GM19468 (cell line): ENCODE measurements at regions not wholly inside any gene's neighbourhood (a gene's known extent, or its start where the extent isn't known, plus 50 kb on each side); places are given as distances from the start of the nearest gene placed in this dataset.
"Not testable (repeated sequence)": the region's sequence is repeated elsewhere in the genome, so short reads cannot be mapped to it uniquely, and the experiment has no call there.

Experiments used
- ATAC-seq: cut with Tn5 transposase; IDR thresholded peaks from one replicate; pipeline ENCODE4 v1.9.1; 2021; ENCODE audit warnings: mild to moderate bottlenecking, moderate library complexity, moderate number of reproducible peaks; ENCODE audit not compliant: unreplicated experiment; ENCODE audit errors: extremely low read depth

DNA sequence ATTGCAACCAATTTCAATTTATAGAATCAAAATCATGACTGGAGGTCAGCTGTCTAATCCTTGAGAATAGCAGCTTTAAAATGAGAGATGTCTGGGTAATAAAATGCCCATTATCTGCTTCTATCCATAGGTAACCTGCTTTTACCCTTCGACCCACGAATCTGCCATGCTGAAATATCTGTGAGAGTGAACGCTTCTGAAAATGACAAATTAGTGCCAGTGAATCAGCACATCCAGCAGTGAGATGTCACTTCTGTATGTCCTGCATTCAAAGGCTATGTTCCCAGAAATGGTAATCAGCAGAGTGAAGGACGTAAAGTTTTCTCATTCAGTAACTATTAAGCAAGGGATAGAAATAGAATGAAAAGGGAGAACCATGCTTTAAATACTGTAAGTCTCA, 532.4 kb upstream of the ITGA1 start:
- no peak for ATAC-seq

GRCh38 chr5:52262844-52263243, 524.9 kb upstream of the ITGA1 start:
- ATAC-seq = no peak

DNA sequence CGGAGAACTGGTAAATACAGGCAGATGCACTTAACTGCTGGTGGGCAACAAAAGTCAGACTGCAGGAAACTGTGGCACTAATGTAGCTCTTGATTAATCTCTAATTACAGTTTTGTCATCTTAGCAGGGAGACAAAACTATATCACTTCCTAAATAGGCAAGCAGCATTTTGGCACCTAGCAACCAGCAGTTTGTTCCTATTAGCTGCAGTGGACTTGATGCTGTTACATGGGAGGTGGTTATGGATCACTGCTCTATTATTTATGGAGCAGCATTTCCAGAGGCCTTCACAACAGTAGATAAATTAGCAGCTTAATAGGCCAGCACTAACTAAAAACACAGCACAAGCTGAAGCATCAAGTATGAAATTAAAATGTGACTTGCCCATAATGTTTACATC, 518.3 kb upstream of the ITGA1 start:
- ATAC-seq = no peak

GRCh38 chr5:52269859-52270258, 517.9 kb upstream of the ITGA1 start:
- ATAC-seq = no peak

GRCh38 chr5:52275639-52276038, 512.1 kb upstream of the ITGA1 start:
- no peak for ATAC-seq

- no peak for ATAC-seq
These were observed 510.6 kb upstream of the ITGA1 start for GRCh38 chr5:52277101-52277500.

DNA sequence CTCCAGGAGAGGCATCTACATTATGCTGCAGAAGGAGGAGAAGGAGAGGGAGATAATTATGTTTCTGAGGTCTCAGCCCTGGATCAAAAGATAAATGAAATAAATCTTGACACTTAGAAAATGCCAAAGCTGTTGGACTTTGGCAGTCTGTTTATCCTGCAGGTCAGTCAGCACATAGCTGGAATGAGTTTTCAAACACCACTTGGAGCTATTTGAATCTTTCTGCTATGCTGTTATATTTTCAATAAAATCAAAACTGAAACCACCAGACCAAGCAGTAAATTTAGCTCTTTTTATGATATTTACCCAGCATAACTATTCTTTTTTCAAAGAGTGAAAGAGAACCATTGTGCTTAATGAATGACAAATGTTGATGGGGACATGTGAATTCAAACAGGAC, 505.1 kb upstream of the ITGA1 start:
- no peak for ATAC-seq

- no peak for ATAC-seq
These were observed 504.5 kb upstream of the ITGA1 start for GRCh38 chr5:52283221-52283620.

DNA sequence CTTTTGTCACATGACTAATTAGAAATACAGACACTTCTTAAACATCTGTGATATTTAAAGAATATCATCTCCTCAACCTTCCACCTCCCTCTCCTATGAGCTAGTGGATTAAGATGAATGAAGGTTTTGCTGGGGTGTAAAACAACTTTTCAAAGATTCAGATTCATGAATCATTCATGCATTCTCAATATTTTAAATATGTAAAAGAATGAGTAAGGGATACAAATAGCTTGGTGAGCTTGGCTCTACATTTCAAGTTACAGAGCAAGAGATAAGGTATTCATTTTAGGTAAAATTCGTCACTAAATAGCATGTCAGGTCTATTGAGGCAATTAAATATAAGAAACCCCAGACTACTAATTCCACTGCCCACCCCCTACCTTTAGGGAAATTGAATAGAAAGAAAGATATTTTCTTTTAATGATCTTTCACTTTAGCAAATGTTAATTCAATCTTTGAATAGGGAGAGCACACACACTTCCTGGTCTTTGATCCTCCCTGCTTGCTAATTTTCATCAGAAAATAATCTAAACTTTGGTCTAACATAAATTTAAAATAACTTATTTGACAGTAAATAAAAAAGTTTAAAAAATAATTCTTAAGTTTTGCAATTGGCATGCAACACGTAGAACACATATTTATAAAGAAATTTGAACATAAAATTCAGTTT, 486.9 kb upstream of the ITGA1 start:
- no peak for ATAC-seq

DNA sequence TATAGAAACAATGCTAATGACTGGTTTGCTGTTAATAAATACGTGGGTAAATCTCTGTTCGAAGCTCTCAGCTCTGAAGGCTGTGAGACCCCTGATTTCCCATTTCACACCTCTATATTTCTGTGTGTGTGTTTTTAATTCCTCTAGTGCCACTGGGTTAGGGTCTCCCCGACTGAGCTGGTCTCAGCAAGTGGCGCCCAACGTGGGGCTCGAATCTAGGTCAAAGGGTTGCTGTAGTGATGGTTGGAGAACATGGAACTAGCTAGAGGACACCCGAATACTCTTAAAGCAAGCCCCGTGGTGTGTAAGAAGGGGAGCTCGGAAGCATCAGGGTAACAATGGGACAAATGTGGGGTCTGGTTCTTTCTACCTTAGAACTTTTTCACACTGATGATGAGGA, 482.9 kb upstream of the ITGA1 start:
- ATAC-seq = not testable (repeated sequence)

- ATAC-seq = no peak
These were observed 459.4 kb upstream of the ITGA1 start for GRCh38 chr5:52328220-52328806.

DNA sequence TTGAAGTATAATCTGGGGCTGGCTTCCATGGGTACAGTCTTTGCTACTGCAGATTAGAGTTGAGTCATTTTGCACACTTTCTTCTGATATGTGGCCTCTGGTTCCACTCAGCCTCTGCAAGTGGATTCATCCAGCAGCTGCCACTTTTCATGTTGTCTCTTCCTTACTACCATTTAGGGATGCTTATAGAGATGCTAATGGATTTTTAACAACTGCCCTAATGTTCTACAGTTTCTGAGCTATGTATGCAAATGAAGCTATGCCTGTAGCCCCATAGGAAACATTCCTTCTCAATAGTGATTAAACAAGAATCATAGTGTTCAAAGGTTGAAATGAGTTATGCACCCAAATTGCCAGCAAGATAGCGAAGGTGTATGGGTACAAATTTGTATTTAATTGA, 456.0 kb upstream of the ITGA1 start:
- ATAC-seq = no peak

DNA sequence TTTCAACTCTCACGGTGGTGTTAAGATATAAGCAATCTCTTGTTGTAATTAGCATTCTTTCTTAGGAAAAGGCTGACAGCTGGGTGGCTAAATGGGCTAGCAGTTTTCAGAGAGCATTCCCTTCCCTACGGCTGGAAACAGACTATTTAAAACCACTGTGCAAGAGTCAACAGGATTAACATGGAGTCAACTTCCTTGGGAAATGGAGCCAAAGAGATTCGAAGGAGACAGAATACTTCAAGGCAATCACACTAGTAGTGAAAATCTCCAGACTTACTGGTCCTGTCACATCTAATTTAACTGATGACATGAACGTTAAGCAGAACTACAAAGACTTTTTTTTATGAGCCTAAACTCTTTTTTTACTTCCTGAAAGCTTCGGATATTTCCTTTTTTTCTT, 453.3 kb upstream of the ITGA1 start:
- no peak for ATAC-seq

- peak; percentile 35 for ATAC-seq
These were observed 448.4 kb upstream of the ITGA1 start for GRCh38 chr5:52339285-52339684.

GRCh38 chr5:52342361-52342760, 445.4 kb upstream of the ITGA1 start:
- no peak for ATAC-seq

- ATAC-seq = no peak
These were observed 431.3 kb upstream of the ITGA1 start for GRCh38 chr5:52356311-52356918.

DNA sequence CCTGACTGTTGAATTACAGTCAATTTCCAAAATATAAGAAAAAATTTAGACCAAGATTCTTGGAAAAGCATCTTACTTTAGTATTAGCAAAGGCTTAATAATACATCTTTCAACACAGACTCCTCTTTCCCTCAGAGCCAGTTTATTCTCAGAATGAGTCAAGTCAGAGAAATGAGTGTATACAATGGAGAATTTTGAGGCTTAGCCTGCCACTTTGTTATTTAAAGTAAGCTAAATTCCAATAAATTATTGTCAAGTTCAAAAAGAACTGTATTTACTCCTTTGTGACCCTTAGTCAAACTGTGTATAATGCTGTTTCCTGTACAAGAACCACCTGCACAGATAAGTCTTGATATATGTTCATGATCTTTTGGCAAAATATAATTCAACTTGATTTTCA, 428.5 kb upstream of the ITGA1 start:
- ATAC-seq = no peak

- ATAC-seq = no peak
These were observed 426.7 kb upstream of the ITGA1 start for GRCh38 chr5:52360985-52361384.

- ATAC-seq = no peak
These were observed 413.4 kb upstream of the ITGA1 start for GRCh38 chr5:52374286-52374685.

- ATAC-seq = no peak
These were observed 411.7 kb upstream of the ITGA1 start for GRCh38 chr5:52375969-52376368.

- no peak for ATAC-seq
These were observed 411.1 kb upstream of the ITGA1 start for GRCh38 chr5:52376592-52376991.

DNA sequence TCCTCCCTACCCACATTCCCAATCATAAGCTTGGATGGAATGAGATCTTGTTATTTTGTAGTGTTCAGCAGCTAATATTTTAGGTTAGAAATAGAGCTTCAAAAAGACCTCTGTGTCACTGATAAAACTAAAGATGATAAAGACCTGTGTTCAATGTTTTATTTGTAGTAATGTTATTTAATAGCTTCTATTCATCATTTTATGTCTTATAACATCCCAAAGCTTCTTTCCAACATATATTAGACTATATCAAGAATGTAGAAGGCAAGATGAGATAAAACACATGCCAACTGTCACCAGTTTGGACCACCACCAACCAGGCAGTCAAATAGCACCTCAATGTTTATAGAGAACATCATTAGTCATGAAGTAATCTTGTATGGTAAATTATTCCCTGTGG, 409.5 kb upstream of the ITGA1 start:
- ATAC-seq = no peak
